Loucy (cell line): ENCODE measurements at regions not wholly inside any gene's neighbourhood (a gene's known extent, or its start where the extent isn't known, plus 50 kb on each side); places are given as distances from the start of the nearest gene placed in this dataset.

ENCODE experiments used
- H2AFZ ChIP-seq: fragments of 200-600 bp; sonication (generic); 2 replicates; pipeline ENCODE4 v1.6.0; 2016; ENCODE audit warnings: antibody characterized with exemption, mild to moderate bottlenecking, low read length, moderate library complexity
- H3F3A ChIP-seq: fragments of 200-600 bp; 2 replicates; pipeline ENCODE4 v1.6.0; 2016; ENCODE audit warnings: antibody characterized with exemption, low read depth, mild to moderate bottlenecking
- H3K27me3 ChIP-seq: fragments of 200-600 bp; sonication (generic); 2 replicates; pipeline ENCODE4 v1.6.1; 2014; ENCODE audit warnings: low read length, mild to moderate bottlenecking; ENCODE audit not compliant: insufficient read depth, poor library complexity, severe bottlenecking
- H3K36me3 ChIP-seq: fragments of 200-600 bp; sonication (generic); 2 replicates; pipeline ENCODE4 v1.6.1; 2016; ENCODE audit warnings: low read length; ENCODE audit not compliant: insufficient read depth
- H3K4me1 ChIP-seq: fragments of 200-600 bp; sonication (generic); 2 replicates; pipeline ENCODE4 v1.5.1; 2014; ENCODE audit warnings: low read length, mild to moderate bottlenecking; ENCODE audit not compliant: insufficient read depth, poor library complexity, severe bottlenecking
- H3K4me2 ChIP-seq: fragments of 200-600 bp; sonication (generic); 2 replicates; pipeline ENCODE4 v1.6.0; 2014; ENCODE audit warnings: antibody characterized with exemption, low read length, low read depth, mild to moderate bottlenecking; ENCODE audit not compliant: poor library complexity, severe bottlenecking
- H3K4me3 ChIP-seq: fragments of 200-600 bp; sonication (generic); 2 replicates; pipeline ENCODE4 v1.5.1; 2014; ENCODE audit warnings: low read length, mild to moderate bottlenecking, mixed read lengths; ENCODE audit not compliant: poor library complexity, severe bottlenecking
- H3K79me2 ChIP-seq: fragments of 200-600 bp; sonication (generic); 2 replicates; pipeline ENCODE4 v1.6.1; 2014; ENCODE audit warnings: low read length; ENCODE audit not compliant: insufficient read depth
- H3K9ac ChIP-seq: fragments of 200-600 bp; sonication (generic); 2 replicates; pipeline ENCODE4 v1.6.0; 2014; ENCODE audit warnings: mild to moderate bottlenecking, low read depth, low read length, moderate library complexity; ENCODE audit not compliant: poor library complexity, severe bottlenecking
- H3K9me2 ChIP-seq: fragments of 200-600 bp; sonication (generic); replicated peaks from 2 replicates; pipeline ENCODE4 v1.6.1; 2016; ENCODE audit warnings: low read depth, low read length, mixed read lengths
- H3K9me3 ChIP-seq: fragments of 200-600 bp; sonication (generic); 2 replicates; pipeline ENCODE4 v1.6.1; 2014; ENCODE audit warnings: mild to moderate bottlenecking, antibody characterized with exemption, low read length, low read depth; ENCODE audit not compliant: insufficient read depth
- H4K20me1 ChIP-seq: fragments of 200-600 bp; sonication (generic); 2 replicates; pipeline ENCODE4 v1.6.0; 2014; ENCODE audit warnings: antibody characterized with exemption, low read length, mild to moderate bottlenecking; ENCODE audit not compliant: insufficient read depth, poor library complexity, severe bottlenecking
- CTCF ChIP-seq: fragments of 200-600 bp; sonication (generic); conservative IDR thresholded peaks from 2 replicates; pipeline ENCODE4 v1.5.1; 2014; ENCODE audit warnings: mild to moderate bottlenecking, antibody characterized with exemption, low read length
- EZH2phosphoT487 ChIP-seq: fragments of 200-600 bp; IDR thresholded peaks from 2 replicates; pipeline ENCODE4 v1.6.1; 2018; ENCODE audit warnings: antibody characterized with exemption, mild to moderate bottlenecking, moderate library complexity, borderline replicate concordance

GRCh38 chr11:26264266-26264665 is 67.7 kb upstream of the ANO3 start:
- no peak for TF ChIP-seq CTCF
- no peak for TF ChIP-seq EZH2phosphoT487
- Histone ChIP-seq H3K4me1 (no peaks in the 10 kb centered on the region), H3K4me2 (no peak overlapping the region), H4K20me1 (no peaks in the 10 kb centered on the region), H3K4me3 (no peak overlapping the region), H2AFZ (no peak overlapping the region), H3K9me2 (no peaks in the 10 kb centered on the region), H3K36me3 (no peaks in the 10 kb centered on the region), H3K79me2 (no peaks in the 10 kb centered on the region), H3K27me3 (no peaks in the 10 kb centered on the region), H3K9ac (no peak overlapping the region), H3K9me3 (no peaks in the 10 kb centered on the region), H3F3A (no peaks in the 10 kb centered on the region)

GRCh38 chr11:26268980-26269660 is 62.8 kb upstream of the ANO3 start:
- no peaks in the 10 kb centered on the region for H3K36me3 ChIP-seq
- no peaks in the 10 kb centered on the region for H3K9me2 ChIP-seq
- H3K9ac ChIP-seq, result no peak overlapping the region
- H4K20me1 ChIP-seq, result no peaks in the 10 kb centered on the region
- no peak overlapping the region for H2AFZ ChIP-seq
- H3K9me3 ChIP-seq, result no peaks in the 10 kb centered on the region
- TF ChIP-seq CTCF (no peak), EZH2phosphoT487 (no peak)
- H3K4me2 ChIP-seq, result no peak overlapping the region
- no peaks in the 10 kb centered on the region for H3K27me3 ChIP-seq
- H3K79me2 ChIP-seq, result no peaks in the 10 kb centered on the region
- no peaks in the 10 kb centered on the region for H3F3A ChIP-seq
- H3K4me3 ChIP-seq, result no peak overlapping the region
- H3K4me1 ChIP-seq, result no peaks in the 10 kb centered on the region

GRCh38 chr11:26271666-26272065 is 60.3 kb upstream of the ANO3 start:
- Histone ChIP-seq H3K9me3 (no peaks in the 10 kb centered on the region), H3K9me2 (no peaks in the 10 kb centered on the region), H3K4me2 (no peak overlapping the region), H3K79me2 (no peaks in the 10 kb centered on the region), H3K36me3 (no peaks in the 10 kb centered on the region), H3K27me3 (no peaks in the 10 kb centered on the region), H3F3A (no peaks in the 10 kb centered on the region), H3K4me3 (no peak overlapping the region), H3K4me1 (no peaks in the 10 kb centered on the region), H3K9ac (no peak overlapping the region), H4K20me1 (no peaks in the 10 kb centered on the region), H2AFZ (no peak overlapping the region)
- no peak for TF ChIP-seq EZH2phosphoT487
- TF ChIP-seq CTCF, result no peak
